Body of pancreas (tissue), 4 donors: ENCODE measurements at regions not wholly inside any gene's neighbourhood (a gene's known extent, or its start where the extent isn't known, plus 50 kb on each side); places are given as distances from the start of the nearest gene placed in this dataset.

Experiments
- ATAC-seq: fragments of 150-250 bp; one replicate; pipeline ENCODE4 v1.9.1; 2016
- DNase-seq, 4 donors: peaks; one replicate each; pipeline ENCODE4 v3.0.0-alpha.2; 2019
- H3K27ac ChIP-seq, 4 donors: fragments of 200-600 bp; sonication (generic); 1 replicate in 3 of 4; 2 replicates in 1 of 4; pipeline versions ENCODE4 v1.5.1 to v1.6.1; 2016 to 2019; ENCODE audit warnings: mild to moderate bottlenecking in 1 of 4, mixed read lengths in 1 of 4, moderate library complexity in 1 of 4
- H3K27me3 ChIP-seq, 2 donors: fragments of 200-600 bp; sonication (generic); one replicate each; pipeline ENCODE4 v1.6.0; 2016; ENCODE audit warnings: mild to moderate bottlenecking in 1 of 2
- H3K36me3 ChIP-seq, 2 donors: fragments of 200-600 bp; sonication (generic); replicated peaks in 1 of 2; 2 replicates each; pipeline ENCODE4 v1.5.1; 2016; ENCODE audit warnings: low read depth in 2 of 2; ENCODE audit not compliant: insufficient read depth in 1 of 2
- H3K4me1 ChIP-seq: fragments of 200-600 bp; sonication (generic); one replicate; pipeline ENCODE4 v1.6.0; 2016
- H3K4me3 ChIP-seq, 2 donors: fragments of 200-600 bp; sonication (generic); 1 replicate in 1 of 2; 2 replicates in 1 of 2; pipeline ENCODE4 v1.5.1; 2016 to 2019
- H3K9me3 ChIP-seq, 3 donors: fragments of 200-600 bp; sonication (generic); 1 replicate in 2 of 3; 2 replicates in 1 of 3; pipeline ENCODE4 v1.5.1; 2016
- CTCF ChIP-seq, 7 experiments: fragments of 450-650 bp in 4 of 7; fragments of 200-600 bp in 3 of 7; sonication (generic) in 3 of 7; IDR thresholded peaks; one replicate each; pipeline ENCODE4 v1.5.1; 2016 to 2019; ENCODE audit warnings: antibody characterized with exemption in 7 of 7
- POLR2A ChIP-seq, 3 donors: fragments of 450-650 bp; IDR thresholded peaks; one replicate each; pipeline ENCODE4 v1.6.1; 2016; ENCODE audit warnings: antibody characterized with exemption in 3 of 3, mild to moderate bottlenecking in 2 of 3
- WGBS, 2 donors: methylation state at CpG; one replicate each; pipeline ENCODE4 v1.1.5; 2017; 5-methylcytosine and 5-hydroxymethylcytosine counted together
- intact Hi-C: fragments of 100-400 bp; cut with DNase I; formaldehyde crosslinking; loops from one replicate; pipeline ENCODE4 v1.15.1; 2023

GRCh38 chr2:5530011-5530696 is 162.0 kb upstream of the SOX11 start:
- DNase-seq (no peak), ATAC-seq (no peak)
- H3K4me1 ChIP-seq = no peaks in the 10 kb centered on the region
- no peaks in the 10 kb centered on the region for H3K9me3 ChIP-seq
- TF ChIP-seq POLR2A (IDR thresholded peaks at IDR 0.05) (no peak), CTCF (IDR thresholded peaks at IDR 0.05) (no peak)
- H3K4me3 ChIP-seq = no peak overlapping the region
- 66 to 77% methylated on average over 11 of the region's 11 CpGs for WGBS, 2 donors
- no peak overlapping the region for H3K27ac ChIP-seq
- no peaks in the 10 kb centered on the region for H3K36me3 ChIP-seq
- intact Hi-C loops = no loop called here
- no peaks in the 10 kb centered on the region for H3K27me3 ChIP-seq

GRCh38 chr2:5535301-5535700 is 156.9 kb upstream of the SOX11 start:
- intact Hi-C loops = no loop called here
- no peak for TF ChIP-seq POLR2A (IDR thresholded peaks at IDR 0.05)
- TF ChIP-seq CTCF (IDR thresholded peaks at IDR 0.05) = no peak
- no peaks in the 10 kb centered on the region for H3K36me3 ChIP-seq
- 43 to 45% methylated on average over 3 of the region's 3 CpGs for WGBS, 2 donors
- H3K27ac ChIP-seq = no peak overlapping the region
- no peak for ATAC-seq
- no peaks in the 10 kb centered on the region for H3K9me3 ChIP-seq
- DNase-seq = no peak
- H3K4me3 ChIP-seq = no peak overlapping the region
- H3K4me1 ChIP-seq = no peaks in the 10 kb centered on the region
- no peaks in the 10 kb centered on the region for H3K27me3 ChIP-seq

GRCh38 chr2:5537180-5537688 is 154.9 kb upstream of the SOX11 start:
- H3K36me3 ChIP-seq = no peaks in the 10 kb centered on the region
- DNase-seq (no peak), ATAC-seq (no peak)
- 69 to 91% methylated on average over 2 of the region's 2 CpGs for WGBS, 2 donors
- no peak overlapping the region for H3K27ac ChIP-seq
- no peaks in the 10 kb centered on the region for H3K27me3 ChIP-seq
- H3K4me3 ChIP-seq = no peak overlapping the region
- H3K9me3 ChIP-seq = no peaks in the 10 kb centered on the region
- H3K4me1 ChIP-seq = no peaks in the 10 kb centered on the region
- no peak for TF ChIP-seq POLR2A (IDR thresholded peaks at IDR 0.05)
- no peak for TF ChIP-seq CTCF (IDR thresholded peaks at IDR 0.05)
- intact Hi-C loops = no loop called here

GRCh38 chr2:5538313-5538712 is 153.9 kb upstream of the SOX11 start:
- WGBS, 2 donors = 81 to 90% methylated on average over 1 of the region's 1 CpG
- Histone ChIP-seq H3K4me3 (no peak overlapping the region), H3K27me3 (no peaks in the 10 kb centered on the region), H3K4me1 (no peaks in the 10 kb centered on the region), H3K36me3 (no peaks in the 10 kb centered on the region), H3K9me3 (no peaks in the 10 kb centered on the region), H3K27ac (no peak overlapping the region)
- DNase-seq (no peak), ATAC-seq (no peak)
- intact Hi-C loops = no loop called here
- TF ChIP-seq CTCF (IDR thresholded peaks at IDR 0.05) = no peak
- TF ChIP-seq POLR2A (IDR thresholded peaks at IDR 0.05) = no peak

- DNase-seq (no peak), ATAC-seq (no peak)
- H3K9me3 ChIP-seq = no peaks in the 10 kb centered on the region
- H3K27me3 ChIP-seq = no peaks in the 10 kb centered on the region
- 71 to 84% methylated on average over 7 to 8 of the region's 8 CpGs for WGBS, 2 donors
- TF ChIP-seq POLR2A (IDR thresholded peaks at IDR 0.05) (no peak), CTCF (IDR thresholded peaks at IDR 0.05) (no peak)
- intact Hi-C loops = no loop called here
- no peaks in the 10 kb centered on the region for H3K36me3 ChIP-seq
- H3K4me1 ChIP-seq = no peaks in the 10 kb centered on the region
- H3K4me3 ChIP-seq = no peak overlapping the region
- H3K27ac ChIP-seq = no peak overlapping the region
Observed at GRCh38 chr2:5538772-5539171, 153.4 kb upstream of the SOX11 start.
